ENCODE measurements at regions not wholly inside any gene's neighbourhood (a gene's known extent, or its start where the extent isn't known, plus 50 kb on each side); places are given as distances from the start of the nearest gene placed in this dataset.

- TF ChIP-seq GATA3 (IDR thresholded peaks at IDR 0.05; ENCODE audit: low read depth, low read length) (no peak), GATA2 (IDR thresholded peaks at IDR 0.05; ENCODE audit: low read depth, low read length) (no peak)
These were observed 219.5 kb upstream of the JAG1 start for GRCh38 chr20:10893321-10893720.

- TF ChIP-seq GATA2 (IDR thresholded peaks at IDR 0.05; ENCODE audit: low read depth, low read length) (no peak), GATA3 (IDR thresholded peaks at IDR 0.05; ENCODE audit: low read depth, low read length) (no peak)
These were observed 223.5 kb upstream of the JAG1 start for GRCh38 chr20:10897336-10897735.

GRCh38 chr20:10898552-10898951 lies 224.8 kb upstream of the JAG1 start:
- TF ChIP-seq GATA2 (IDR thresholded peaks at IDR 0.05; ENCODE audit: low read depth, low read length) (no peak), GATA3 (IDR thresholded peaks at IDR 0.05; ENCODE audit: low read depth, low read length) (no peak)

DNA sequence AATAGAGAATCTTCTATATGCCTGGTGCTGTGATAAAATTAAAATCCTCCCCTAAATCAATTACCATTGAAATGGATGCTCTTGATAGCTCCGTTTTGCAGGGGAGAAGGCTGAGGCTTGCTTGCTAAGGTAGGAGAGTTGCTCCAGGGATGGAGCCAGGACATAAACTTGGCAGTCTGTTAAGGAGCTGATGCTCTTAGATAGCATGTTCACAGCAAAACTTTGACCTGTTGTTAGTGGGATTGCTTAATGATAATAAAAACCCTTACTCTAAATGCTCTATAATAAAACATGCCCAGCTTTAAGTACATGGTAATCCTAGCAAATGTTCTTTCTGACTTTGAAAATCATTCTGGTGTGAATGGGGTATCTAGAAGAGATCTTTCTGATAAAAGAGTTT lies 228.4 kb upstream of the JAG1 start:
- TF ChIP-seq GATA2 (IDR thresholded peaks at IDR 0.05; ENCODE audit: low read depth, low read length) (no peak), GATA3 (IDR thresholded peaks at IDR 0.05; ENCODE audit: low read depth, low read length) (no peak)

GRCh38 chr20:10902576-10903282 lies 228.9 kb upstream of the JAG1 start:
- TF ChIP-seq GATA3 (IDR thresholded peaks at IDR 0.05; ENCODE audit: low read depth, low read length), result no peak
- no peak for TF ChIP-seq GATA2 (IDR thresholded peaks at IDR 0.05; ENCODE audit: low read depth, low read length)

DNA sequence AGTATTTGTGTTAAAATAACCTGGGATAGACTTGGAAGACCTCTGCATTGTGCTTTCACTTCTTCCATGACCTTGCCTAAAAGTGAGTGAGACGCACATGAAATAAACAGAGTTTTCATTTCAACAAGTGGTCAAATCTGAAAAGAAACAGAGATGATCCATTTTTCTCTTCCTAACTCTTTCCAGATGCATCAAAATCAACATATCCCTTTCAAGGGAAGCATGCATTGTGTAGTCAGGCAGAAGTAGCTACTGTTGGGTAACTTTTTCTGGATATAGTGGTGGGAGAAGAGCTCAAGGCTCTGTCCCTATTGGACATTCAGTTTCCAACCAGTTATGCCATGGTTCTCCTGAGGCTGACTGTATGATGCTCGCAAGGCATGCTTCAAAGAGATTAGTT lies 233.0 kb upstream of the JAG1 start:
- TF ChIP-seq GATA2 (IDR thresholded peaks at IDR 0.05; ENCODE audit: low read depth, low read length) (no peak), GATA3 (IDR thresholded peaks at IDR 0.05; ENCODE audit: low read depth, low read length) (no peak)

- no peak for TF ChIP-seq GATA3 (IDR thresholded peaks at IDR 0.05; ENCODE audit: low read depth, low read length)
- no peak for TF ChIP-seq GATA2 (IDR thresholded peaks at IDR 0.05; ENCODE audit: low read depth, low read length)
These were observed 236.0 kb upstream of the JAG1 start for GRCh38 chr20:10909803-10910202.

GRCh38 chr20:10910535-10911178 lies 236.9 kb upstream of the JAG1 start:
- no peak for TF ChIP-seq GATA3 (IDR thresholded peaks at IDR 0.05; ENCODE audit: low read depth, low read length)
- no peak for TF ChIP-seq GATA2 (IDR thresholded peaks at IDR 0.05; ENCODE audit: low read depth, low read length)

DNA sequence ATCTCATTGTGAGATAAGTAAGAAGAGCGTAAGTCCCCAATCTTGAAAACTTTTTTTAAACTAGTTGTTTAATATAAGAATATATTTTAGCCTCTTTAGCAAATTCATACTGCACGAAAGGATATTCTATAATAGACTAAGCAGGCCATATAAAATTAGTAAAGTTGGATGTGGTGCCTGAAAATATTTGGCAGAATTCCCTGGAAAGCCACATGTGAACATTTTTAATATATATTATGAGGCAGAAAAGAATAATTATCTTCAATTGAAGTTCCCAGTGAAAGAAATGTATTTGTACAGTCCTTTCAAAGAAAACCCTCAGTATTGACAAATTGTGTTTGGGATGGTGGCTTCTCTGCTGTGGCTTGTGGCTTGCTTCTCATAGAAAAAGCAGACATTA lies 237.5 kb upstream of the JAG1 start:
- TF ChIP-seq GATA3 (IDR thresholded peaks at IDR 0.05; ENCODE audit: low read depth, low read length) (no peak), GATA2 (IDR thresholded peaks at IDR 0.05; ENCODE audit: low read depth, low read length) (no peak)

DNA sequence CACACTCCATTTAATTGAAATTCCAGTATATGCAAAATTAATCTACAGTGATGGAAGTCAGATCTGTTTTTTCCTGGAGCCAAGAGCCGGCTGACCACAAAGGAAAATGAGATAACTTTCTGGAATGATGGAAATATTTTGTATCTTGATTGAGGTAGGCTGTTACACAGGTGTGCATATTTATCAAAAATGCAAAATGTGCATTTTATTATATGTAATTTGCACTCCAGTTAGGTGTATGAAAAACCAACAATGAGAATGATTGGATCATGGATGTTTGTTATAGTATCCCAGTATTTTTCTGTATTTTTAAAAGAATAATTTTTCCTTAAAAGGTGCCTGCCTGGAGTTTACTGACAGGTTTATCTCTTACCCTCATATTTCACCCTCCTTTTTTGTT lies 242.0 kb upstream of the JAG1 start:
- no peak for TF ChIP-seq GATA2 (IDR thresholded peaks at IDR 0.05; ENCODE audit: low read depth, low read length)
- no peak for TF ChIP-seq GATA3 (IDR thresholded peaks at IDR 0.05; ENCODE audit: low read depth, low read length)

DNA sequence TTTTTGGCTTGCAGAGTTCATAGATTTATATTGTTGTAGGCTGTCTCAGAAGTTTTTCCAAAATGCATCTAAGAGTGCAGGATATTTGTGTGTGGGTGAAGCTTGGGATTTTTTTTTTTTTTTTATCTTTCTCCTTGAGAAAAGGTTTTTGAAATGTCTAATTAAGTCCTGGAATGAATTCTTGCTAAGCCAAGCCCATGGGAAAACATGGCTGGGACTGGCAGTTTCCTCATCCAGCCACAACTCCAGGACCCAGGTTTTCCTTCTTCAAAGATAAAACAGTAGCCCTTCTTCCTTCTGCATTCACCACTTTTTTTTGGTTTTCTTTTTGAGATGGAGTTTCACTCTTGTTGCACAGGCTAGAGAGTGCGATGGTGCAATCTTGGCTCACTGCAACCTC lies 242.5 kb upstream of the JAG1 start:
- TF ChIP-seq GATA3 (IDR thresholded peaks at IDR 0.05; ENCODE audit: low read depth, low read length) (no peak), GATA2 (IDR thresholded peaks at IDR 0.05; ENCODE audit: low read depth, low read length) (no peak)

- TF ChIP-seq GATA3 (IDR thresholded peaks at IDR 0.05; ENCODE audit: low read depth, low read length) (no peak), GATA2 (IDR thresholded peaks at IDR 0.05; ENCODE audit: low read depth, low read length) (no peak)
These were observed 244.0 kb upstream of the JAG1 start for GRCh38 chr20:10917826-10918225.

DNA sequence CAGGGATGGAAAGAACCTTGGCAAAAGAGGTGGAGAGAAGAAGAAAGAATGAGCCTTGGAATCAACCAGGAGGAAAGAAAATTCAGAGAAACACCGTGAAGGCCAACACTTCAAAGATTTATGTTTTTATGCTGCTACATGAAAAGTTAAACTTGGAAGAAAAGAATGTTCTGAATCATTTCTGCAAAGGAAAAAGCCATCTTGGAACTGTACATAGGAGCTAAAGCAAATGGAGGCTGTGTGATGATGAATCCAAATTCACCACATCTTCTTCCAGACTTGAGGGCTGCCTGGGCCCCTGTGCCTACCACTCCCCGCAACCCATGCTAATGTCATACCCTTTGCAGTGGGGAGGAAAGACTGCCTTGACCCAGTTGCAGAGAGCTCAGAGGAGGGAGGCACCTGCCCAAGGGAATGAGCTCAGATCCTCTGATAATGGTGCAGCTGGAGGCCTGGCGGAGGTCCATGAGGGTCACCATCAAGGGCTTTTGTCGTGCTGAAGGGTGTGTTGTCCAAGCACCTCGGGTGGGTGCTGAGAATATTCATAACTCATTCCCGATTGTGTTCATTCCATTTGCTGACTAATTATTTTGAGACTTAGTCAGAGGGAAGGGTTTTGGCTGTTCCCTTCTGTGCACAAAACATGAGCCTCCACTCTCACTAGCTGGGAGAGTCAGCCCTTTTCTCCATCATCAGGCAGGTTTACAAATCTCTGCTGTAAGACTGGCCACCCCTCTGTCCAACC lies 245.8 kb upstream of the JAG1 start:
- TF ChIP-seq GATA3 (IDR thresholded peaks at IDR 0.05; ENCODE audit: low read depth, low read length), result no peak
- no peak for TF ChIP-seq GATA2 (IDR thresholded peaks at IDR 0.05; ENCODE audit: low read depth, low read length)

DNA sequence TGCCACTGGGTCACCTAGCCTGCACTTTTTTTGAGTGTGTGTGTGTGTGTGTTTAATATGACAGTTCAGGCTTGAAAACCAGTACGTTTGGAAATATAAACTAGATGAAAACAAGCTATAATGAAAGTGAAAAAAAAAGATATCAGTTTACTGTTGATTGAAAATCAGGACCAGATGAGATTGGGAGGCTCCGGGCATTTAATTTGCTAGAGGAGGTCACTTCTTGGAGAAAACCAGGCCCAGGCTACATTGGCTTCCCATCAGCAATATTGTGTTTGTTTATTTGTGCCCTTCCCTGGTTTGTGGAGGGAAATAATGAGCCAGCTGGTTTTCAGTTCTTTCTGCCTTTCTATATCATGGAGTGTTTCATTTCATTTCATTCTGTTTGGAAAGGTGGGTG lies 246.6 kb upstream of the JAG1 start:
- TF ChIP-seq GATA3 (IDR thresholded peaks at IDR 0.05; ENCODE audit: low read depth, low read length) (no peak), GATA2 (IDR thresholded peaks at IDR 0.05; ENCODE audit: low read depth, low read length) (no peak)

All from SH-SY5Y (cell line).